Esophagus squamous epithelium (tissue), 5 donors: ENCODE measurements at regions not wholly inside any gene's neighbourhood (a gene's known extent, or its start where the extent isn't known, plus 50 kb on each side); places are given as distances from the start of the nearest gene placed in this dataset.

Experiments
- DNase-seq: peaks from one replicate; lab custom pipeline; 2025; lab: John Stamatoyannopoulos, UW
- H3K27ac ChIP-seq, 4 donors: fragments of 200-600 bp; sonication (generic); one replicate each; pipeline ENCODE4 v1.5.1; 2016 to 2019; ENCODE audit warnings: mild to moderate bottlenecking in 1 of 4
- H3K27me3 ChIP-seq, 4 donors: fragments of 200-600 bp; sonication (generic); 1 replicate in 3 of 4; 2 replicates in 1 of 4; pipeline versions ENCODE4 v1.5.1 to v1.6.0; 2017 to 2021; ENCODE audit warnings: antibody characterized with exemption in 1 of 4
- H3K36me3 ChIP-seq, 3 donors: fragments of 200-600 bp; sonication (generic); one replicate each; pipeline ENCODE4 v1.5.1; 2016 to 2019
- H3K4me1 ChIP-seq, 3 donors: fragments of 200-600 bp; sonication (generic); one replicate each; pipeline ENCODE4 v1.5.1; 2017 to 2019
- H3K4me3 ChIP-seq, 4 donors: fragments of 200-600 bp; sonication (generic); 1 replicate in 3 of 4; 2 replicates in 1 of 4; pipeline ENCODE4 v1.5.1; 2016 to 2019; ENCODE audit warnings: mild to moderate bottlenecking in 2 of 4, moderate library complexity in 1 of 4
- H3K9me3 ChIP-seq, 3 donors: fragments of 200-600 bp; sonication (generic); one replicate each; pipeline ENCODE4 v1.5.1; 2016 to 2019
- CTCF ChIP-seq, 6 experiments: fragments of 450-650 bp in 4 of 6; fragments of 200-600 bp in 2 of 6; sonication (generic) in 2 of 6; IDR thresholded peaks; one replicate each; pipeline ENCODE4 v1.5.1; 2016 to 2019; ENCODE audit warnings: antibody characterized with exemption in 6 of 6, mild to moderate bottlenecking in 4 of 6, moderate library complexity in 4 of 6
- POLR2A ChIP-seq, 4 donors: fragments of 450-650 bp; IDR thresholded peaks; one replicate each; pipeline ENCODE4 v1.6.1; 2017; ENCODE audit warnings: antibody characterized with exemption in 4 of 4, mild to moderate bottlenecking in 4 of 4, moderate library complexity in 3 of 4
- WGBS, 2 donors: methylation state at CpG; one replicate each; pipeline ENCODE4 v1.1.5; 2018; 5-methylcytosine and 5-hydroxymethylcytosine counted together
- intact Hi-C: fragments of 100-400 bp; cut with DNase I; formaldehyde crosslinking; loops from one replicate; pipeline ENCODE4 v1.15.0; 2022
- donor health status: DM: yes; HTN: yes; CAD: no.

DNA sequence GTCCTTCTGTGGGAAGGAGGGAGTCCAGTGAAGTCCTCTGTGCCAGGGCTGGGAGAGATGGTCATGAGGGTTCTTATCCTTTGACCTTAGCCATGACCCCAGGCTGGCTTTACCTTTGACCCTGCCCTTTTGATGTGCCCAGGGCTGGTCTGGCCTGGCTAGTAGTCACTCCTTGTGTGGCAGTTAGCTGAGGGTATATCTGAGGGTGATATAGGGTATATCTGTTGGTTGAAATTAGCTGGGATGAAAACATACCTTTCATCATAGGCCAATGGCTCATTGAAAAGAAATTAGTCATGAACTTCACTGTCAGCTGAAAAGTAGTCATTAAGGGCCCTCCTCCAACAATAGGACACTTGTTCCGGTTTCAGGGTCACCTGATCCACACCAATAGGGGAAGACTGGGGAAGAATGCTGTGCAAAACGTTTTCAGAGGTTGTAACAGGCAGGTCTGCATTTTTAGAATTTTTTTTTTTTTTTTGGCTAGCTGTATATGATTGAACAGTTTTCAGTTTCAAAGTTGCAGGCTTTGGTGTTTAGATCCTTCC is 74.6 kb upstream of the STOX2 start:
- Histone ChIP-seq H3K27ac (peak overlapping the region; percentile 57 to 79 (median 70)), H3K4me3 (no peak overlapping the region), H3K9me3 (no peaks in the 10 kb centered on the region), H3K27me3 (no peaks in the 10 kb centered on the region), H3K4me1 (peaks cover 0 to 80% (median 28%) of the 10 kb centered on the region in 3 donors), H3K36me3 (no peaks in the 10 kb centered on the region)
- WGBS, 2 donors = 12 to 25% methylated on average over 2 of the region's 2 CpGs
- intact Hi-C loops = no loop called here
- TF ChIP-seq POLR2A (IDR thresholded peaks at IDR 0.05) (no peak), CTCF (IDR thresholded peaks at IDR 0.05) (no peak)
- no peak for DNase-seq

DNA sequence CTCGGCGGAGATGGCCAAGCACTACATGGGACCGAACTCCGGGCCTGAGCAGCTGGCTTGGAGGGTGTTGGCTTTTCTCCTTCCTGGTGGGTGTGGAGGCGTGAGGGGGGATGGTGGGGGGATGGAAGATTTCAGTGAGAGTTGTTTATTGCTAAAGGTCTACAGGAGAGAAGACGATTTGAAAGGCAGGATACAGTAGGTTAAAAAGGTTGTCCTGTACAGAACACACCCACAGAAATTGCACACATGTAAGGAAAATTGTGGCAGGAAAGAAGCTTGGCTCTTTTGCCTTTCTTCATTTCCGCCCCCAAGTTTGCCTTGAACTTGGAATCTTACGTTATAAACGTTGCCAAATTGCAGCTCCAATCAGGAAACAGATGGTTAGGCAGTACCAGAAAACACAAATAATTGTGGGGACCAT is 74.1 kb upstream of the STOX2 start:
- TF ChIP-seq CTCF (IDR thresholded peaks at IDR 0.05) = no peak
- TF ChIP-seq POLR2A (IDR thresholded peaks at IDR 0.05) = no peak
- intact Hi-C loops = no loop called here
- peak overlapping the region; percentile 31 to 79 (median 70) for H3K27ac ChIP-seq

DNA sequence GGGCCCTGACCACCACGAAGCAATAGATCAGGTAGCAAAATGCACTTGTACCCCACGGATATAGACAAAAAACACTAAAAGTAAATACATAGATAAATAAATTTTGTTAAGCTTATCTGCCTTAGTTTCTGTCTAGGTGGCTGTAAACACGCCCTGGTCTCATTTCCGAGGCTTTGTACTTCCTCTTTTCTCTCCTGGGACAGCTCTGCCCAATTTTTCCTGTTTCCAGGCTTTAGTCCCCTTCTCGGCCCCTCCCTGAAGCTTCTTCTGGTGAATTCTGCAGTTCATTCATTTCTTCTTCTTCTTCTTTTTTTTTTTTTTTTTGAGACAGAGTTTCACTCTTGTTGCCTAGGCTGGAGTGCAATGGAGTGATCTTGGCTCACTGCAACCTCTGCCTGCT is 73.4 kb upstream of the STOX2 start:
- TF ChIP-seq POLR2A (IDR thresholded peaks at IDR 0.05) (no peak), CTCF (IDR thresholded peaks at IDR 0.05) (no peak)
- Histone ChIP-seq H3K9me3 (no peaks in the 10 kb centered on the region), H3K4me3 (no peak overlapping the region), H3K27me3 (no peaks in the 10 kb centered on the region), H3K36me3 (no peaks in the 10 kb centered on the region), H3K27ac (peak overlapping the region; percentile 54 to 79 (median 70)), H3K4me1 (peaks cover 0 to 80% (median 28%) of the 10 kb centered on the region in 3 donors)
- no peak for DNase-seq
- intact Hi-C loops = no loop called here
- WGBS, 2 donors = 56 to 68% methylated on average over 5 of the region's 5 CpGs

More for the DNA sequence above, 74.1 kb upstream of the STOX2 start:
- WGBS, 2 donors = 48 to 50% methylated on average over 7 to 8 of the region's 9 CpGs
- no peaks in the 10 kb centered on the region for H3K27me3 ChIP-seq
- DNase-seq = no peak
- peaks cover 0 to 80% (median 28%) of the 10 kb centered on the region in 3 donors for H3K4me1 ChIP-seq
- H3K9me3 ChIP-seq = no peaks in the 10 kb centered on the region
- no peak overlapping the region for H3K4me3 ChIP-seq
- no peaks in the 10 kb centered on the region for H3K36me3 ChIP-seq

GRCh38 chr4:183832776-183833450 is 72.2 kb upstream of the STOX2 start:
- H3K4me1 ChIP-seq = peaks cover 0 to 70% (median 23%) of the 10 kb centered on the region in 3 donors
- H3K4me3 ChIP-seq = no peak overlapping the region
- H3K9me3 ChIP-seq = no peaks in the 10 kb centered on the region
- TF ChIP-seq POLR2A (IDR thresholded peaks at IDR 0.05) (no peak), CTCF (IDR thresholded peaks at IDR 0.05) (no peak)
- H3K27me3 ChIP-seq = no peaks in the 10 kb centered on the region
- 32 to 37% methylated on average over 9 of the region's 9 CpGs for WGBS, 2 donors
- intact Hi-C loops = no loop called here
- H3K27ac ChIP-seq = peak overlapping the region; percentile 49 to 79 (median 70)
- DNase-seq = no peak
- no peaks in the 10 kb centered on the region for H3K36me3 ChIP-seq

DNA sequence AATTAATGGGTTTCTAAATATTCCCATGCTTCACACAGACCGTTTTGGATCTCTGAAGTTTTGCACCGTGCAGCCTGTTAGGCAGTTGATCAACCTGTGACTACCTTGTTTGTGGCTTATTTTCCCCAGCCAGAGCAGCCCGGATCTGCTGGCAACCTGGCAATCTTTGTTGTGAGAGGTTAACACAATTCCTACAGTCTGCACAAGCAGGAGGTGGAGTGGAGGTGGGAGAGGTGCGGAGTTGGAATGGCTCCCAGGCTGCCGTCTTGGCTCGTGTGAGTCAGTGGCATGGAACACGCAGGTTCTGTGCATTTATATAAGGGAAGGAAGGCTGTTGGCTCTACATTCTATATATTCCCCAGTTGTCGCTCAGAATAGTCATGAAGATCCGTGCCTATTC is 70.9 kb upstream of the STOX2 start:
- no peak for DNase-seq

More for the DNA sequence above, 70.9 kb upstream of the STOX2 start:
- H3K27me3 ChIP-seq = no peaks in the 10 kb centered on the region
- no peaks in the 10 kb centered on the region for H3K9me3 ChIP-seq
- H3K36me3 ChIP-seq = no peaks in the 10 kb centered on the region
- no peak overlapping the region for H3K4me3 ChIP-seq
- peaks cover 0 to 57% (median 14%) of the 10 kb centered on the region in 3 donors for H3K4me1 ChIP-seq
- WGBS, 2 donors = 36 to 49% methylated on average over 8 to 9 of the region's 9 CpGs
- peak overlapping the region; percentile 36 to 79 (median 70) for H3K27ac ChIP-seq
- TF ChIP-seq CTCF (IDR thresholded peaks at IDR 0.05) (no peak), POLR2A (IDR thresholded peaks at IDR 0.05) (no peak)
- intact Hi-C loops = no loop called here
